GM20431 (cell line): ENCODE measurements at regions not wholly inside any gene's neighbourhood (a gene's known extent, or its start where the extent isn't known, plus 50 kb on each side); places are given as distances from the start of the nearest gene placed in this dataset.

Experiments
- in situ Hi-C: fragments of 300-500 bp; cut with MseI, MboI; formaldehyde crosslinking; loops from one replicate; pipeline ENCODE4 v1.15.0; 2020; ENCODE audit warnings: low sequenced_read_pairs; ENCODE audit not compliant: unreplicated experiment

- in situ Hi-C loops: no loop called here
These were observed 180.9 kb downstream of the RBFOX3 start for GRCh38 chr17:79429864-79430494.

GRCh38 chr17:79428988-79429387 is 181.9 kb downstream of the RBFOX3 start:
- in situ Hi-C loops: no loop called here

DNA sequence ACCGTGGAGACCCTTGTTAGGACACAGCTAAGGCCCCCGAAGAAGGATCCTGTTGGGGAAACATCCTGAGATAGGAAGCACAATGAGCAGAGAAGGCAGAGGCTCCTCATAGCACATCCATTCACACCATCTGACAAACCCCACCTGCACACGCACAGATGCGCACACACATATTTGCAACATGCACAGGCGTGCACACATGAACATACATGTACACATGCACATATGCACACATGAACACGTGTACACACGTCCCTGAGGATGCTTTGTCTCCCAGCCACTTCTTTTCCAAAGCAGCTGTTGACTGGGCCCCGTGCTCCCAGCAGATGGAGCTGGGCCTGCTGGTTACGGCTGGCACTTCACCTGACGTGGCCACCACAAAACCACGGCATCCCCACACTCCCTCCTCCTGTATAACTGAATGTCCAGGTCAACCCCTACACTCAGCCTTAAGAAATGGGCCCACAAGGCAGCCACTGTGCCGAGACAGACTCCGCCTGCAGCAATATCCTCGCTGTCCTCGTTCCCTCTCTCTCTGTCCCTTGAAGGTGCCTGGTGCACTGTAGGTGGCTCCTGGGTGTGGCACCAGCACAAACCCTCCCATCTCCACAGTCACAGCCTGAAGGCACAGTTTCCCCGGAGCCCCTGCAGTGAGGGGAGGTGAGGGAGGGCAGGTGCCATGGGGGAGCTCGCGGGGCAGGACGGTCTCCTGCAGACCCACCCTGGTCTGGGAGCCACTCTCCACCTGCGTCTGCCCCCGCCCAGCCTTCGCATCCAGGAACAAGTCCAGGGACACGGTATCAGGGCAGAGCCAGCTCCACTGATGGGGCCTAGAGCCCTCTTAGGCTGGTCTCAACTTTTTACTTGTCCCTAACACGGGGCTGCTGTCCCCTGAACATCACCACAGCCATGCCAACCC is 183.0 kb downstream of the RBFOX3 start:
- in situ Hi-C loops: no loop called here

- in situ Hi-C loops: no loop called here
These were observed 185.2 kb downstream of the RBFOX3 start for GRCh38 chr17:79425686-79426085.

DNA sequence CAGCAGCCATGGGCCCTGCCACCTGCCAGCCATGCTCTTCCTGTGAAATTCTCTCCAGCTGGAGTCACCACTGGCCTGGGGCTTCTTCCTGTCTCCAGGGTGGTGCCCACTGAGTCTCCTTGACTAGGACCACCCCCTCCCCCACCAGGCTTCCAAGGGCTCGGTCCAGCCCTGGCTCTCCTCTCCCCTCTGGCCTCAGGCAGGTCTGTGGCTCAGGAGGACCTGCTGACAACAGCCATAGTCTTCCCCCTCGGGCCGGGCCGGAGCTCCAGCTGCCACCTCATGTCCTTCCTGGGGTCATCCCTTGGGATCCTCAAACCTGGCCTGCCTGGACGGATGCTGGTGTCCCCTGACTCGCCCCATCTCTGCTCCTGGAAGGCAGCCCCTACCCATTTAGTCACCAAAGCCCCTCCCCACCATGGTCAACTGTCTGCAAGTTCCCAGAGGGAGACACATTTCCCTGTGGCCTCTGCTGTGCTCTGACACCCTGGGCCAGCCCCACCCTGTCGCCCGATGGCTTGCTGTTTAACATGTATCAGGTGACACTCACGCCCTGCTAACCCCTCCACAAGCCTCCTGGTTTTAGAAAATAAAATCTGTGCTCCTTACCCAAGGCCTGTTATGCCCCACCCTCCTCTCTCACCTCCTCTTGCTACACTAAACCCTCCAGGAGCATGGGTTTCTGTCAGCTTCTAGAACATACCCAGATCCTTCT is 186.2 kb downstream of the RBFOX3 start:
- in situ Hi-C loops: no loop called here

DNA sequence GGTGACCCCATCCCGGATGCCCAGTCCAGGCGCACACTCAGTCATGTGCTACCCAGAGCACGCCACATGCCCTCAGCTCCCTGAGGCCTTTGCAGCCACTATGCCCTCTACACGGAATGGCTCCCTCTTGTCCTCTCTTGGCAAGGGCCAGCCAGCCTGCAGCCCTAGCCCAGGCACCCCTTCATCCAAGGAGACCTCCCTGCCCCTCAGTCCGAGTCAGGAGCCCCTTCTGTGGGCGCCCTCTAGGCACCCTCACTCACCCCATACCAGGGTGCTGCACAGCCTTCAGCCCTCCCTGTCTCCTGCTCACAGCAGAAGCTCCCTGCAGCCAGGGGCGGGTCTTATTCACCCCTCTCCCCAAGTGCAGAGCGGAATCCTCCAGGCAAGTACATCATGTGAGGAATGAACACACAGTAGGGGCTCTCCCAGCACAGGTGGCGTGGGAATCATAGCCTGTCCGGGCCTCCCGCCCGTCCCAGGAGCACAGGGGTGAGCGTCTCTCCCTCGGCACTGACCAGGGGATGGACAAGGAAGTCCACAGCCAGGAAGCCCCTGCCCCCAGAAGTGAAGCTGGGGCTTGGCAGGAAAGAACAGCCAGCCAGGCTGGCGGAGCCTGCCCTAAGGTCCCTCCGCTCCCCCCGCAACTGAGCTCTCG is 186.9 kb downstream of the RBFOX3 start:
- in situ Hi-C loops: no loop called here

DNA sequence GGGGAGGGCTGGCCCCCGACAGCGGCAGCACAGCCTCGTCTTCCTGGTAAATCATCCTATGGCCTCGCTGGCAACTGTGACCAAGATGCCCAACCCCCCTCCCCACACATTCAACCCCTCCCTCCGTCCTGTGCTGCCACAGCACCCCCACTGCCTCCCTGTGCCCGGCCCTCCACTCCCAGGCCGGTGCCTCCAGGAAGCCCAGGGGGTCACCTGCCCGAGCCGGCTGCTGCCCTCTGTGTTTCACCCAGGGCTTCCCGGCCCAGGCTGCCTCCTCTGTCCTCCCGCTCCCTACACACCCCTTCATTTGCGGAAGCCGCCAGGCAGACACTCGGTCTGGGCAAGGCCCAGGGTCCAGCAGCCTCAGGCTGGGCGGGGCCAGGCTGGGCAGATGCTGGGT is 188.6 kb downstream of the RBFOX3 start:
- in situ Hi-C loops: no loop called here

DNA sequence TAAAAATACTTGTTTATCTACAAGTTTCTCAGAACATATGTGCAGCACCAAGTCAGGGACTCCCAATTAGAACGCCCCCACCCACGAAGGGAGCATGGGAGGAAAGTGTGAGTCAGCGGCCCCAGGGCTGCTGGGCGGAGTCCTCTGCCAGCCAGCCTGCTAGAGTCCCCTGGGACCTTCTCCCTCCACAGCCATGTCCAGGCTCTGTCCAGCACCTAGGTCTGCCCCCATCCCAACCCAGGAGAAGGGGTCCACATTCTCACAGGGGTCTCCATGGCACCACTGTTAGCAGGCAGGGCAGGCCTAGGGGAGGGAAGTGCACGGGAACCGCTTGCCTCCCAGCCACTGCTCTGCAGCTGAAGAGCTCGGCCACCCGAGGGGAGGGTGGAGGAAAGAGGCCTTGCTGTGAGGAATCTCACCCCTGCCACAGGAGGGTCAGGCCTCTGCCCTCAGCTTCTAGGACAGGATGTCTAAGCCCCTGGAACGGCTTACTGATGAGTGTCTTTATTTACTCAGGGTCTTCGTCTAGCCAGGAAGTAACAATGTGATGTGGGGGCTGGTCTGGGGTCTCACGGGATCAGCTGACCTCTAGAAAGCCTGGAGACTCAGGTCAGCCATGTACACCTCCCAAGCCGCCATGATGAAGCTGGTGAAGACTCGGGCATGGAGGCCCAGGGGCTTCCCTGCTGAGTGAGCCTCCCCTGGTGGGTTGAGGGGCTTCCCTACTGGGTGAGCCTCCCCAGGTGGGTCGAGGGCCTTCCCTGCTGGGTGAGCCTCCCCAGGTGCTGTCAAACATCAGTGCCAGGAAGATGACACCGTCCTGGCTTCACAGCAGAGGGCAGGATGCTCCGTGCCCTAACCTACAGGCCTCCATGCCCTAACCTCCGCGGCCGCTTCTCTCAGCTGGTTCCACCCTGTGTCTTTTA is 190.3 kb downstream of the RBFOX3 start:
- in situ Hi-C loops: no loop called here

DNA sequence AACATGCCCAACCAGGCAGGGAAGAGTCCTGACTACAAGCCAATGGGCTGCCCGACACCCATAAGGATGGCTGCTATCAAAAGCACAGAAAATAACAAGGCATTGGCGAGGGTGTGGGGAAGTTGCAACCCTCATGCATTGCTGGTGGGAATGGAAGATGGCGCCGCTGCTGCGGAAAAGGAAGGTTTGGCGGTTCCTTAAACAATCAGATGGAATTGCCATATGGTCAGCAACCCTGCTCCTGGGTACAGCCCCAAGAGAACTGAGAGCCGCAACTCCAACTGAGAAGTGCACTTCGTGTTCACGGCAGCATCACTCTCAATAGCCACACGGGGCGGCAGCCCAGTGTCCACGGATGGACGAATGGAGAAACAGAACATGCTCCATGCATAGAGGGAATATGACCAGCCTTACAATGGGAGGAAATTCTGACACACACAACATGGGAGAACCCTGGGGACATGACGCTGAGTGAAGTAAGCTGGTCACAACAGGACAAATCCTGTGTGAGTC is 193.3 kb downstream of the RBFOX3 start:
- in situ Hi-C loops: no loop called here

GRCh38 chr17:79415909-79416308 is 194.9 kb downstream of the RBFOX3 start:
- in situ Hi-C loops: no loop called here

- in situ Hi-C loops: no loop called here
These were observed 195.5 kb downstream of the RBFOX3 start for GRCh38 chr17:79415365-79415764.

GRCh38 chr17:79414793-79415211 is 196.0 kb downstream of the RBFOX3 start:
- in situ Hi-C loops: no loop called here

DNA sequence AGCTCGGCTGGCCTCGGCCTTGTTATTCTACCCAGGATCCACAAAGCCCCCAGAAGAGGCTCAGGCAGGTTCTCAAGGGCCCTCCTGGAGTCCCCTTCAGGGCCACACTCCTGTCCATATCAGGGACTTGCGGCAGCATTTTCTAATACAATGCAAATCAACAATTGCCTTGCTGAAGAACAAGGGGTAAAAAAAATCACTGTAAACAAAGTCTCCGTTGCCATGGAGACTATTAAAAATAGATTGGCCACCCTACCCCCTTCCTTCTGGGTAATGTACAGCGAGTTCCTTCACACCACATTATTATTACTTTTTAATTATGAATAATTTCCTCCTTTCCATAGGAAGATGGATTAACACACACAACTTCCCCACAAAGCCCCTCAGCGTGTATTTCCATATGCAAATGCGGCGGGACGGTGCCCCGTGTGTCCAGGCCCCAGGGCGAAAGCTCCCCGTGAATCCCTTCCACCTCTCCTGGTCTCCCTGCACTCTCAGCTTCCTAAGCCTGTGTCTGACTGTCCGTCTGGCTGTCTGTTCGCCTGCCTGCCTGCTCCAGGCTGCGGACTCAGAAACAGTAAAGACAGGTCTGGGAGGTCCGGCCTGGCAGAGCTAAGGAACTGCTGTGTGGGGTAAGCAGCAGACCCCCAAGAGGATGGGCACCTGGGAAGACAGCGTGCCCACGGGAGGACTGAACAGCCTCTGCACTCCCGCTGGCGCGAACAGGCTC is 196.6 kb downstream of the RBFOX3 start:
- in situ Hi-C loops: no loop called here

DNA sequence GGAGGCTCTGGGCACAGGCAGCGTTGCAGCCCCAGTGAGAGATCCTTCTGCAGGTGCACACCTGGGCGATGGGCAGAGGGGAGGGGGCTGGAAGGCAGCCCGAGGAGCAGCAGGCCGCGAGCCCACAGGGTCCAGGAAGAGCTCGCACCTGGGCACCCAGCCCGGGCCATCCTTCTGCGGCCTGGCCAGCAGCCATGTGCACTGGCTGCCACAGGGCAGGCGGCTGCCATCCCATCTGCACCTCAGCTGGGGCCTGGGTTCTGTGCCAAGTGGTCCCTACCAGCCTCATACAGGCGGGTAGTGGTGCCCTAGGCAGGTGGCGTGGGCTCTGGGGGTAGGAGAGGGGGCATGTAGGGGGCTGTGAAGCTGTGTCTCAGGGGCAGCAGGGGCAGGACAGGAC is 197.2 kb downstream of the RBFOX3 start:
- in situ Hi-C loops: no loop called here

- in situ Hi-C loops: no loop called here
These were observed 197.9 kb downstream of the RBFOX3 start for GRCh38 chr17:79412886-79413390.

- in situ Hi-C loops: no loop called here
These were observed 198.7 kb downstream of the RBFOX3 start for GRCh38 chr17:79412110-79412509.

DNA sequence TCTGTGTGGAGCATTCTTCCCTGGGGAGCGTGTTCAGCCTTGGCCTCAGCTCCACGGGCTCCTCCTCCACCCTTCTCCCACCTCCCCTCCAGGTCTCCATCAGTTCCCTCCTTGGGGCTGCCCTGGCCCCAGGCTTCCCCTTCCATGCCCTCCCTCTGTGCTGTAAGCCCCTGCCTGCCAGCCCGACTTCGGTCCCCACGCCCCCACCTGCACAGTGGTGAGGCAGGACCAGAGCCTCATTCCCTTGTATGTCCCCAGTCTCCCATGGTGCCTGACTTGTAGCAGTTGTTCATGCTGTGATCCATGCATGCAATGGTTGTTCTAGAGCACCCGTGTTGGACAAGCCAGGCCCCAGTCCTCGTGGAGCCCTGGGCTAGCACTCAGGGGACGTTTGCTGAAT is 199.4 kb downstream of the RBFOX3 start:
- in situ Hi-C loops: no loop called here

DNA sequence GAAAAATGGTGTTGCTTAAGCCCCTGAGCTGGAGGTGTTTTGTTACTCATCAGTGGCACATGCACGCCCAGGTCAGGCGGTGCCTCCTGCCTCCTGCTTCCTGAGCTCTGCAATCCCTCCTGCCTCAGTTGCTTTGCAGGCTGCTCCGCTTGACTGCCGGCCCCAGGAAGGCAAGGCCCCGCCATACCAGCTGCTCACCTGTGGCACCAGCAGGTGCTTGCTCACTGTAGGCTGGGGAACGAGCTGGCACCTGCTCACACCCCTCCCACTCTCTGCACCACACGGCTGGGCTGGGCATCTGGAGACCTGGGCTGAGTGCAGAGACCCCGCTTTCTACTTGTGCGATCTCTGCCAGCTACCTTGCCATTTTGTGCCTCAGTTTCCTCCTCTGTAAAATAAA is 200.2 kb downstream of the RBFOX3 start:
- in situ Hi-C loops: no loop called here
